ENCODE measurements at regions not wholly inside any gene's neighbourhood (a gene's known extent, or its start where the extent isn't known, plus 50 kb on each side); places are given as distances from the start of the nearest gene placed in this dataset.

DNA sequence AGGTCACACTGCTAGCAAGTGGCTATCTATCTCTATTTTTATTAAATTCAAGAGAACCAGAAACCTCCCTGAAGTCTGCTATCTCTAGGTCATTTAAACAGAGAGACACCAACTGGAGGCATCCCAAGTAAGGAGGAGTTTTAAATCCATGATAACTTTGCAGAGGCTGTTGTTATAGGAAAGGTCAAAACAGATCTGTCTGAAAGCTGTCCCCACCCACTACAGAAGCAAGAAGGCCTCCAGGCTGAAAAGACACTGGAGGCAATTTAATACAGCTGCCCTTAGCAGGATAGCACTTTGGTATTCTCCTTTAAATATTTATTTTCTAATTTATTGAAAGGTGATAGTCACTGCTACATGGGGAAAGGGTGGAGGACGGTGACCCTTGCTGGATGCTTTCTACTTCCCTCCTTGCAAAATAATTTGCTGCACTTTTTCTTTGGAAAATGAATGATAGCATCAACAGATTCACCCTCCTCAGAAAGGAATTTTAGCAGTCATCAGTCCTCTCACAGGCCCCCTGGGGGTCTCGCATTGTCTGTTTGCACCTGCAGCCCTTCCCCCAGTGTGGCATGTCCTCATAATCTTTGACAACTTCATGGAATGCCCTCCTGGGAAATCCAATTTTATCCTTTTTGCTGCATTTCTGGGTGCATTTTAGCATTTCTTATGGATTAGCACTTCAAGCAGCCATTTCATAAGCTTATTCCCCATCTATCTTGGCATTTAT lies 429.5 kb upstream of the TNP1 start:
- DNase-seq: no peak

DNA sequence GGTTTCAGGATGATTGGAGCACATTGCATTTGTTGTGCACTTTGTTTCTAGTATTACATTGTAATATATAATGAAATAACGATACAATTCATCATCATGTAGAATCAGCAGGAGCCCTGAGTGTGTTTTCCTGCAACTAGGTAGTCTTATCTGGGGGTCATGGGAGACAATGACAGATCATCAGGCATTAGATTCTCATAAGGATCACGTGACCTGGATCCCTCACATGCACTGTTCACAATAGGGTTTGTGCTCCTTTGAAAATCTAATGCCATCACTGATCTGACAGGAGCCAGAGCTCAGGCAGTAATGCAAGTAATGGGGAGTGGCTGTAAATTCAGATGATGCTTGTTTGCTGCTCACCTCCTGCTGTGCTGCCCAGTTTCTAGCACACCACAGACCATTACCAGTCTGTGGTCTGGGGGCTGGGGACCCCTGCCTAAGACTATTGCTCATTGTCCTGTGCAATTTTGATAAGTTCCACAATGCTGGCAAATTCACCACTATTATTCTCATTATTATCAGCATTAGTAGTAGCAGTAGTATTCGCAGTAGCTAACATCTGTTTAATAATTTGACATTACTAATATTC lies 428.7 kb upstream of the TNP1 start:
- no peak for DNase-seq

DNA sequence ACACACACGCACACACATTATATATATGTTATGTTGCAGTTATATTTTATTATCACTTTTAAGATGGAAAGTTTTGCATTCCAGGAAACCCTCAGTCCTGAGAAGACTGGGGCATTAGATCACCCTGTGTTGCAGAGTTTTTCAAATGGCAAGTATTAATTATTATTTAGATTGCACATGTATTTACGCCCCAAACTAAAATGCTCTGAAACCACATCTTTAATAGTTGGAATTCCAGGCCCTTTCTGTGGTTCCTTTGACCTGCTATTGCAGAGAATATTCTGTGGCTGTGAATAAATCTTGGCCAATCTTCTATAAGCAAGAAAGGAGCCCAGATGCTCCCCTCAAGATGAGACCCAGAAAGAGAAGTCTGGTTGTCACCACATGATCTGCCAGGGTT lies 427.0 kb upstream of the TNP1 start:
- no peak for DNase-seq

DNA sequence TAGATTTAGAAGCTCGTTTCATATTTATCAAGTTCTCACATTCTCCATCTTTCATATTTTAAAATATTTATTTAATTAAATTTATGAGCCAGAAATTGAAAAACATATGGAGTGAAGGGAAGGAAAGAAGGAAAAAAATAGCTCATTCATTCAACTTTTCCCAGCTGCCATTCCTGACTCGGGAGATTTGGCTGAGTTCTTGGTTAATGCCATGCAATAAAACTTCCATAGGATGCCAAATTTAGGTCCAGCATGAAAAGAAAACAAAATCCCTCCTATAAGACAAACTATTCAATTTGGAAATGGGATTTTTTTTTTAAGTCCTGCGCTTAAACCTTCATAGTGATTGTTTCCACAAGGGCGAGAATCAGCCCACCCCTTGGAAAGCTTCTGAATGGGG lies 426.1 kb upstream of the TNP1 start:
- no peak for DNase-seq

DNA sequence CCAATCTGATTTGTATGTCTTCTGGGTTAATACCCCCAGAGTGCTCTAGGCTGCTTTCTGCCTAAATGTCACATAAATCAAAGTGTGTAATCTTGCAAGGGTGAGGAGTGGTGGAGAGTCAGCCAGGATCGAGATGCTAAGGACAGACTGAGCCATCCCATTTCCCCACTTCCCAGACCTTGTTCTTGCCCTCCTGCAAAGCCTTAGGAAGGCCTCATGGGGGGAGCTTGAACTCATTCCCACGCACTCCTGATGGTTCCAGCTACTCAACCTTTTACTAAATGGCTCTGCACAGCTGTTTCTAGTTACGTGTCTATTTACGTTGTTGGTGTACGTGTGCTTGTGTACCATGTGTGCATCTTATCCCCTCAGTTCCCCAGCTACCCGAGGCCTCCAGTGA lies 423.6 kb upstream of the TNP1 start:
- DNase-seq: no peak

DNA sequence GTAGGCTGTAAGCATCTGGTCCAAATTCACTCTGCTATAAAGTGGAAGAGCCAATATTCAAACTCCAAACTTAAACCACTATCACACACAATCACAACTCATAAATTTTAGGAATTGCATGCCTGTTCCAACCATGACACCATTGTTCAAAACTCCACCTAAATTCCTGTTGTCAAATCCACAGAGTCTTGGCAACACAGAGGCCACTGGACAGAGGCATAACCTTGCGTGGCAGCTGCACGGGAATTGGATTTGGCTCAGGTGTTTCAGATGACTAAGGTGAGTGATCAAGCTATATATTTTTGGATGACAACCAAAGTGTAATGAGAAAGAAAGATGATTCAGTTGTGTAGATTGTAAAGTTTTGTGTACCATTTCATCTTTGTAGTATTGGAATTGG lies 422.7 kb upstream of the TNP1 start:
- DNase-seq: no peak

DNA sequence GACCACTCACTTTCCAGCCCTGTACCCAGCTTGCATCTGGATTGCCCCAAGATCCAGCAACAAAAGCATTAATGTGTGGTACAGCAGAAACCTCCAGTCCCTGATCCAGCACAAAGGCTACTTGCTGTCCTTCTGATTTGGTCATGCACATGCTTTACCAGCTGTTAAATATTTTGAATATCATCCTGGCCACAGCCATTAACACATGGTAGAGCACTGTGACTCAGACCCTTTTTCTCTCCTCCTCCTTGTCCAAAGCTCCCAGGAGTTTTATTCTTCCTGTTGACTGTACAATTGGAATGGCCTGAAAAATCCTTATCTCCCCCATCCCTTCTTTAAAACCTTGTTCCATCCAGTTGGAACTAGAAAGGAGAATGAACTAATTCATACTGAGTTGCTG lies 419.7 kb upstream of the TNP1 start:
- no peak for DNase-seq

DNA sequence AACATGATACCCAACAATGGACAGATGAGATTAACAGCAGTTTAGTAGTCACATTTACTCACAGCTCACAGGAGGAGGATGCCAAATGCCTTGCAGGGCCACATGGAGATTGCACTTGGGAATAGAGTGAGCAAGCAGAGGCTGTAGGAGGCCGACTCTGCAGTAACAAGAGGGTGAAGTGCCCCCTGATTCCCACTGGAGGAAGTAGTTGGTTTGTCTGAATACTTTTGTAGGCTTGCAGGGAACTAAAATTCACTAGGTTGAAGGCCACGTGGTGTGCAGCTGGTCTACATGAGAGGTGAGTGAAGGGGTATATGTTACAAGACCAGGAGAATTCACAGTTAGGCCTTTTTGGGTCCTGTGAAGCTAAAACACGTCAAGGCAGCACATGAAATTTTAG lies 419.3 kb upstream of the TNP1 start:
- DNase-seq: no peak

DNA sequence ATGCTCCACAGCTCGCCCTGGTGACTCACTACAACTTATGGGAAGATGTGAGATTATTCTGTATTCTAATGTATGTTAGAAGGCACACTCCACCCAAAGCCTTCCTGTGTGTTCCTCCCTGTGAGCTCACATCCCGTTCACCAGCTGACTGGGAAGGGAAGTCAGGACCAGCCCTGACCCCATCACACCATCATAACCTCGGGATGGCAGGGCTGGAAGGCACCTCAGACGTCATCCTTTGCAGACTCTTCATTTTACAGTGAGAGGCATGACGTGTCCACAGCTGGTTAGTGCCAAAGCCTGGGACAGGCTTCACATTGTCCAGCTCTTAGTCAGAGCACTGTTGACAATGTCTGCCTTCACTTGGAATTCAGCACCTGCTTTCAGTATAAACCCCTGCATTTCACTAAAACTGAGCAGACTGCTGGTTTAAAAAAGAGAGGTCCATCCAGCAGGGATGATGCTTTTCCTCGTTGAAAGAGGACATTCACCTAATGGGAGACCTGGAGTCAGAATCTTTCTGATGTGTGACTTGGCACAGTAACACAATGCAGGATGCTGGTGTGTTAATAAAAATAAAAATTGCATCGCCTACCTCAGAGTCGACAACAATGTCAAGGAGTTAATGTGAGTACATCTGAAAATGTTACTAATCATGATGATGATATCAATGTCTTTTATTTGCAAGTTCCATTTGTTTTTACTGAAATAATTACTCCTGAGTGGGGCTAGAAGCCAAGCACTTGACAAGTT lies 418.0 kb upstream of the TNP1 start:
- DNase-seq: no peak

DNA sequence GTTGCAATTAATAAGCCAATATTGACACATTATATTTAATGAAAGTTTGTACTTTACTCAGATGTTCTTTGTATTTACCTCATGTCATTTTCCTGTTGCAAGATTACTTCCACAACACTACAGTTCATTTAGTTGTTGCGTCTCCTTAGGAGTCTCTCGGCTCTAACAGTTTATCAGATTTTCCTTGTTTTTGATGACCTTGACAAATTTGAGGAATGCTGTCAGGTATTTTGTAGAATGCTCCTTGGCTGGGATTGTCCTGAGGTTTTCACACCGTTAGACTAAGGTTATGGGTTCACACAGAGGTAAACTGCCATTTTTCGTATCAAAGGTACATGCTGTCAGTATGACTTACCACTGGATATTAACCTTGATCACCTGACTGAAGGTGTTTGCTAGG lies 416.6 kb upstream of the TNP1 start:
- DNase-seq: no peak

DNA sequence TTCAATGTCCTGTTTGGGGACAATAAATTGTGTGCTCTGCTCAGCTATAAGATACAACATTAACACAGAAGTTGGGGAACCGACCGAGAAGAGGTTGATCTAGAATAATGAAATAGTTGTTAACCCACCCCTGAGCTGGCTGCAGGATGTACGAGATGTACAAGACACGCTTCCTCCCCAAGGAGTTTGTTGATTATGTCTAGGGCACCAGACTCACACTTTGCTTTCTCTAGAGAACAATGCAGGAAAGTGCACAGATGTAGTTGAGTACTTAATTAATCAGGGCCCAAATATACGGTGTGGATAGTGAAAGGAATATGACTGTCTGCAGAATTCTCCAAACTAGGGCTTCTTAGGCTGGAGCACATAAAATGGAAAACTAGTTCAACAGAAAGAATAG lies 415.2 kb upstream of the TNP1 start:
- DNase-seq: no peak

DNA sequence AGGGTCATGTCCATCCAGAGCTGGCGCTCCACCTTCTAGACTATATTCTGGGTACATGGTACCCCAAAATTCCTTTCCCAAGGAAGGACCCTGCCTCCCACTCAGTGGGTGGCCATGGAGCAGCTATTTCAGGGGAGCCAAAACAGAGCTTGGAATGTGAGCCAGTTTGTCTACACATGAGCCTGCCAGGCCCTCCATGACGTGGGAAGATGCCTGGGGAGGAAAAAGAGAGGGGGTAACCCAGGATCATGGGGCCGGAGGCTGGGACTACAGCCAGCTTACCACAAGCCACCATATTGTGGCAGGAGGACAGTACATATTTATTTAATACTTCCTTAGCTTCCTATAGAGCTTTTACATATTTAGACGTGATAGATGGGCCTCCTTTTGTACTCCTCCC lies 414.7 kb upstream of the TNP1 start:
- no peak for DNase-seq

DNA sequence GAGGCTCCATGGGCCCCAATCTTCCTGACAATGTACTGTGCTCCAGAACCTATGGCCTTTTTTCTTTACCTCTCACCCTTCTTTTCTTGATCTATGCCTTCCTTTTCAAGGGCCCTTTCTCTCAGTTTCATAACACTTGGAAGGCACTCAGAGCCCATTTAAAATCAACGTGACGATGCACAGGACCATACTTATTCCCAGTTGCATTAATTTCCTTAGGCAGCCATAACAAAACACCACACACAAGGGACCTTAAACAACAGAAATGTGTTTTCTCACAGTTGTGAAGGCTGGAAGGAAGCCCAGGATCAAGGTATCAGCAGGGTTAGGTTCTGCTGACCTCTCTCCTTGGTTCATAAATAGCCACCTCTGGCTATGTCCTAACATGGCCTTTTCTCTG lies 414.0 kb upstream of the TNP1 start:
- DNase-seq: no peak

DNA sequence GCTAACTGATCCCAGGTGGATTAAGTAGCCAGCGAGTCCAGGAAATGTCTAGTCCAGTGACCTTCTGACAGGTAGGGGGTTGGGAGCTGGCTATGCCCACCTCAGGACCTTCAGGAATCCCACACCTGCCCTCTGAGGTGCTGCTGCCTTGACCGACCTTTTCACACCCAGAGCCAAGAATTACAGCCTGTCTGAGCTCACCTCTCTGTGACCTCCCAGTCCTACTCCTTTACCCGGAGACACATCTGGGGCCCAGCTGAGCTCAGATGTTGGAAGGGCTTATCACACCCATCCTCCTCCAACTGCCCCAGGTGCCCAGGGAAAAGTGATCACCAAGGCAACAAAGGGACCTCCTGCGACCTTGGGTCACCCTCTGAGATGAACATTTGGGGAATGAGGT lies 413.3 kb upstream of the TNP1 start:
- DNase-seq: no peak

DNA sequence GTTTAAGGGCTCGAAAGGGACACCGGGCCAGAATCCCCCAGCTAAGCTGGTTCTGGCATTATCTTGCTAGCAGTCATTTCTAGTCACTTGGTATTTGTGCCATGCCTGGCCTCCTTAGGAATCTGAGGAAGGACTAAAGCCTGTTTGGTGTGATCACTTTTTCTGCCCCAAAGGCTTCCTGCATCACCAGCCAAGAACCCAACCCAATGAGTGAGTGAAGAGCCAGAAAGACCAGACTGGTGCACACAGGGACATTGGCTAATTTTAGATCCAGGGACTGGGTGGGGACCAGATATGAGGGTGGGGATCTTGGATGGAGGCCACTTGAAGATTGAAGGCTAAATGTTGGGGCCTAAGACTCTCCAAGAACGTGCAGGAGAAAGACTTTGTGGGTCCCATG lies 411.9 kb upstream of the TNP1 start:
- DNase-seq: no peak

DNA sequence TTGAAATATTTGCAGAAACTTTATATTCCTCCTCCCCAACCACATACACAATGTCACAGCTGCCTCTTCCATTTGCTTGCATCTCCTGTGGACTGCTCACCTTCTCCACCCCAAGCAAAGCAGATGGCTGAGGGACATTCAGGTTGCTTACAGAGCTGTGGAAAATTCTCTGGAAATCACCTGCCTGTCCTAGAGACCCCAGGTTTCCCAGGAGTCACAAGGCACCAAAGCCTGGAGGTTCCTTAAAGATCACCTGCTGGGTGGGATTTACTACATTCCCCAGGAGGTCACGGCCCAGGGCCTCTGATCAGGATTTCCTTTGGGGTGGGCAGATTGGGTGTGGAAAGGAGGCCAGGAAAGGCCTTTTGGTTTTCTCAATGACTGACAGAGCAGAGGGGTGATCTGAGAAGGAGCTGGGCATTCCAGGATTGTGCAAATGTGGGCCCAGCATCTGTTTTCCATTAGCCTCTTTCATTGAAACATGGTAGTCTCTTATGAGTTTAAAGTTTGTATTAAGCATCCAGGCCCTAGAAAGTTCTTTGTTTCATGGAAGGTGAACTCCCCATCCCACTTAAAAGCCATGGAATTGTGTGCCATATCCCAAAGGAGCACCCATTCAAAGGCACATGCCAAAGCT lies 410.7 kb upstream of the TNP1 start:
- no peak for DNase-seq

DNA sequence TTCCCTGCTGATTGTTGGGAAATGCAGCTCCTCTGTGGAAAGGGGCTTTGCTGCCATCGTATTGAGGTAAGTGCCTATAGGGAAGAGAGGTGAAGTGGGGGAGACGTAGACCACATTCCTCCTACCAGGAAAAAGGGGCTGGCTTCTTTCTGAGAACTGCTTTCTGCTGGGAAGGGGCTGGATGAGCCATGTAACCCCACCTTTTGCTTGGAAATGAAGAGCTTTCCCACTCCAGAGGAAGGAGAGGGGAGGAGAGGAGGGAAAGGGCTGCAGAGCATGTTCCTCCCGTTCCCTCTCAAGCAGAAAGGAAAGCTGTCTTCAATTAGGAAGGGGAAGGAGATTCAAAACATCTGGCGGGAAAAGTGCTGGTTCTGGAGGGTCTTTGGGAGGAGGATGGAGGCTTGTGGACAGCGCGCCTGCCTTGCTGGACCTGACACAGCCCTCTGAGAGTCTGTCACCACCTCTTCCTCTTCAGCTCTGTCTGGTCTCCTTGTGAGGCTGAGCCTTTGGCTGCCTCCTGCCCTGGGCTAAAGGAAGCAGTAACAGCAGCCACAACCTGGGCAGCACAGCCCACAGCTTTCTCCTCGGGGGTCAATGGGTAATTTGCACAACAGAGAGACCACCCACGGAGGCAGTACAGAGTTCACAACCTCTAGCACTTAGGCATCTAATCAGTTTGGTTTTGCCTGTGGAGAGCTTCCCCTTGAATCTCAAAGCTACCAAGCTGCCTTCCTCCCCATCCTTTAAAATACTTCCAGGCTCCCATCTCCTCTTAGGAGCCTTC lies 410.0 kb upstream of the TNP1 start:
- DNase-seq: no peak

DNA sequence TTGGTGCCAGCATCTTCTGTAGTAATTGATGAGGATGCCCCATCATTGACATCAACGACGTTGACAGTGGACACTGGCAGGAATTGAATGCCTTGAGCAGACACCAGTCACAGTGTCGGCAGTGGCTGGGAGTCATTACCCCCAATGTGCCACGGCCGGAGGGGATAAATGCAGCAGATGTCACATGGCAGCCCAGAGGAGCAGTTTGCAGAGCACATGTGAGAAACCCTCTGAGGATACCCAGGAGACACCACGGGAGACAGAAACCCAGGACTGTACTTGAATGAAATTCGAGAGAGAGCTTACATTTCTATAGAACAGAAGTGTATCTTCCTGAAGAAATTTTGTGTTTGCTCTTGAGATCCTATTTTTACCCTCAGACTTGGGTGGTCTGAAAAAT lies 409.1 kb upstream of the TNP1 start:
- no peak for DNase-seq

DNA sequence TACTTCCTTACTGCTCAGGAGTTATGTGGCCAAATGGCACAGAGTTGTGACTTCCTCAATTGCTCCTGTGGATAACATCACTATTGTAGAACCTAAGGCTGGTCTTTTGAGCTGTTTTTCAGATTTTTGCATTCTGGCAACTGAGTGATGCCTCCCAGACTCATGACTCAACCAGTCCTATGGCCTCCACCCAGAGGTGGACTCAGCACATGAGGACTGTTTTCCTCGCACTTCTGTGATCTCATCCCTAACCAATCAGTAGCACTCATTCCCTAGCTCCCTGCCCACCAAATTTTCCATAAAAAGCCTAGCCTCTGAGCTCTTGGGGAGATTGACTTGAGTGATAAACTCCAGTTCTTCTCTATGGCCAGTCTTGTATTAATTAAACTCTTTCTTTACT lies 407.9 kb upstream of the TNP1 start:
- DNase-seq: no peak

DNA sequence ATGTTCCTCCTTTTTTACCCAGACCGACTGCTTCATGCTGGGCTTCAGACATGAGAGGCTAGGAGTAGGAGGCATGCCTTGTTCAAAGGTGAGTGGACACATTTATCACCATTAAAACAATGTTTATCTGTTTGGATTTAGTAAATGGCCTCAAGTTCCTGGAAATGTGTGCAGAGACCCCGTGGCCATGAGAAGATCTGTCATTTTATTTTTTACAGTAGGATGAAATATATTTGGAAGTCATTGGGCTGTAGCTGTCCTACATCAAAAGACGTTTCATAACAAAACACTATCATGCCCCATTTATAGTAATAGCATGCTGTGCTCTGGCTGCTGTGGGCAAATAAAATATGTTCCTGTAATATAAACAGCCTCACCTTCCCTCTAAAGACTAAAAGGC lies 403.9 kb upstream of the TNP1 start:
- no peak for DNase-seq

DNA sequence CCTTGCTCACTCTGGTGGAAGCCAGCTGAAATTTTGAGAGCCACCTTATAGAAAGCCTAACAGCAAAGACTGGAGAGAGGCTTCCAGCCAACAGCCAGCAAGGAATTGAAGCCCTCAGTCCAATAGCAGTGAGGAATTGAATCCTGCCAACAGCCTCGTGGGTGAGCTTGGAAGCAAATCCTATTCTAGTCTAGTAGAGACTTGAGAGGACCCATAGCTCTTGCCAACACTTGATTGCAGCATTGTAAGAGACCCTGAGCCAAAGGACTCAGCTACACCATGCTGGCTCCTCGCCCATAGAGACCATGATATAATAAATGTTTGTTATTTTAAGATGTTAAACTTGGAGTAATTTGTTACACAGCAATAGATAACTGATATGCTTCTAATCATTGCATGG lies 403.0 kb upstream of the TNP1 start:
- no peak for DNase-seq

DNA sequence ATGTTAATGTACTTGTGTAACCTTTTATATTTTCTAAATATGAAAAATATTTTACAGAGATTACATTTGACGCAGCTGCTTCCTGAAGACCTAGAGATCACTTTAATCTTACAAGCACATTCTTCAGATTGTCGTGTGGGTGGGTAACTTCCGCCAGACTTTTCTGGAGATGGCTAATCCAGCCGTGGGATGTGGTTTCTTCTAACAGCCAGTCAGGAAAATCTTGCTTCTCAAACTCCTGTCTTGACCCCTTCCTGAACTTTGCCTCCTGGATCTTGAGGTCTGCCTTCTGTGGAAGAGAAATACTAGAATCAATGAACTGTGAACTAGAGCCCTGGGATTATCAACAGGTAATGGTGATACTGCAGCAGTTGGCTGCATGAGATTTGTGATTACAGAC lies 401.6 kb upstream of the TNP1 start:
- no peak for DNase-seq

DNA sequence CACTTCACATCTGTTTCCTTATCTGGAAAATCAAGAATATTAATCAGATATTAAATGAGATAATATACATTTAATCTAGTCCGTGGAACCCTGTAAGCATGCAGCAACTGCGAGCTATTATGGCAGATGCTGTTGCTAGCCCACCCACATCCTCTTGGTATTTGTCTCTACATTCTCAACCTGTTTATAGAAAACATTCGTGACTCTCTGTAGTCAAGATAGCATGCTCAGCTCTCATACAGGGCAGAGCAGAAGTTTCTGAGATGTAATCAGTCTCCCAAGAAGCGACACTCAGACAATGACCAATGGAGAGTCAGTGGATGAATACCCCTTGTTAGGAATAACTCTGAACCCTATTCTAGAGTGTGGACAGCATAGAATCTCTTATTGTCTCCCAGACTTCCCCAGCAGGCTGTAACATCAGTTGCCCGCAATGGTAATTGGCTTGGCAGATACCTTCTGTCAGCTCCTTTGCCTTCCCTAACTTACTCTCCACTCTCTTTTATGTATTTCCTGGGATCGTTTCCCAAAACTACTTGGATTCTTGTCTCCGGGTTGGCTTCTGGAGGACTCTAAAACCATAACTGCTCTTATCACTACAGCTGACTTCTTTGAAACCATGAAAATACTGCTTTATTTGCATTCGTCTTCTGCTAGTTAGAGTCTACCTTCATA lies 400.7 kb upstream of the TNP1 start:
- DNase-seq: no peak

Data from NCI-H774 (cell line).